IMR-90 (cell line): ENCODE measurements at regions not wholly inside any gene's neighbourhood (a gene's known extent, or its start where the extent isn't known, plus 50 kb on each side); places are given as distances from the start of the nearest gene placed in this dataset.

Experiments used
- ATAC-seq: fragments of 200-7000 bp; cut with Tn5 transposase; 2 replicates; pipeline ENCODE4 v1.9.1; 2020; ENCODE audit warnings: low read depth, mild to moderate bottlenecking, moderate library complexity
- BruUV-seq: library from RNA; stranded (reverse); fragments of 400-500 nt; replicated peaks from 2 replicates; lab custom pipeline; 2021; lab: Mats Ljungman, UMichigan
- CTCF ChIA-PET: fragments of 300-600 bp; formaldehyde crosslinking; extraction: SDS; loops from one replicate; lab custom pipeline; 2021; ENCODE audit warnings: antibody characterized with exemption; lab: Yijun Ruan, JAX
- POLR2A ChIA-PET: fragments of 300-600 bp; sonication (Branson Sonifier 250); formaldehyde crosslinking; loops from one replicate; lab custom pipeline; 2022; ENCODE audit warnings: antibody characterized with exemption; ENCODE audit not compliant: unreplicated experiment; lab: Charles Lee
- DNase-seq: peaks from one replicate; pipeline ENCODE4 v3.0.0; 2013
- H2AFZ ChIP-seq: replicated peaks from 2 replicates; pipeline ENCODE3; 2013; ENCODE audit warnings: low read length, mild to moderate bottlenecking; ENCODE audit not compliant: poor library complexity
- H2AK5ac ChIP-seq: 2 replicates; pipeline ENCODE4 v1.6.1; 2013; ENCODE audit warnings: low read depth, low read length, inconsistent platforms
- H2AK9ac ChIP-seq: replicated peaks from 2 replicates; pipeline ENCODE3; 2013; ENCODE audit warnings: mild to moderate bottlenecking, low read depth, low read length, moderate library complexity; ENCODE audit not compliant: poor library complexity
- H2BK120ac ChIP-seq: 2 replicates; pipeline ENCODE4 v1.6.1; 2013; ENCODE audit warnings: low read depth, low read length, inconsistent platforms
- H2BK15ac ChIP-seq: 3 replicates; pipeline ENCODE4 v1.6.1; 2013; ENCODE audit warnings: low read depth, low read length, inconsistent platforms
- H2BK20ac ChIP-seq: 2 replicates; pipeline ENCODE4 v1.6.1; 2013; ENCODE audit warnings: low read depth, mild to moderate bottlenecking, inconsistent platforms, low read length, moderate library complexity
- H2BK5ac ChIP-seq: 2 replicates; pipeline ENCODE4 v1.6.1; 2013; ENCODE audit warnings: mild to moderate bottlenecking, low read depth, low read length, inconsistent platforms; ENCODE audit not compliant: poor library complexity, severe bottlenecking
- H3K14ac ChIP-seq: replicated peaks from 2 replicates; pipeline ENCODE4 v1.6.1; 2013; ENCODE audit warnings: low read depth, low read length, inconsistent platforms
- H3K18ac ChIP-seq: 2 replicates; pipeline ENCODE4 v1.6.1; 2013; ENCODE audit warnings: low read depth, low read length, control low read depth
- H3K23ac ChIP-seq: 2 replicates; pipeline ENCODE4 v1.6.1; 2013; ENCODE audit warnings: low read depth, low read length, inconsistent platforms
- H3K27ac ChIP-seq: 2 replicates; pipeline ENCODE4 v1.5.1; 2013; ENCODE audit warnings: mild to moderate bottlenecking, control low read depth, low read length; ENCODE audit not compliant: insufficient read depth
- H3K27me3 ChIP-seq: 2 replicates; pipeline ENCODE4 v1.6.1; 2013; ENCODE audit warnings: low read length; ENCODE audit not compliant: control insufficient read depth, insufficient read depth
- H3K36me3 ChIP-seq: 2 replicates; pipeline ENCODE4 v1.6.1; 2013; ENCODE audit warnings: low read length, mixed read lengths; ENCODE audit not compliant: control insufficient read depth, insufficient read depth
- H3K4ac ChIP-seq: 2 replicates; pipeline ENCODE4 v1.6.1; 2013; ENCODE audit warnings: low read depth, low read length, inconsistent platforms
- H3K4me1 ChIP-seq: 2 replicates; pipeline ENCODE4 v1.6.1; 2013; ENCODE audit warnings: low read length, mixed read lengths; ENCODE audit not compliant: control insufficient read depth, insufficient read depth
- H3K4me2 ChIP-seq: 2 replicates; pipeline ENCODE4 v1.6.1; 2013; ENCODE audit warnings: low read depth, mild to moderate bottlenecking, control low read depth, low read length, moderate library complexity
- H3K4me3 ChIP-seq: 2 replicates; pipeline ENCODE4 v1.5.1; 2013; ENCODE audit warnings: low read depth, mild to moderate bottlenecking, control low read depth, low read length, moderate library complexity; ENCODE audit not compliant: insufficient read depth
- H3K56ac ChIP-seq: 2 replicates; pipeline ENCODE4 v1.6.1; 2013; ENCODE audit warnings: low read length, inconsistent platforms; ENCODE audit not compliant: insufficient read depth; ENCODE audit errors: extremely low read depth
- H3K79me1 ChIP-seq, 2 experiments: 2 replicates each; pipeline ENCODE4 v1.6.1; 2013; ENCODE audit warnings: low read length in 2 of 2, inconsistent platforms in 1 of 2, low read depth in 1 of 2
- H3K9ac ChIP-seq: 2 replicates; pipeline ENCODE4 v1.6.1; 2013; ENCODE audit warnings: low read depth, low read length, control low read depth
- H3K9me1 ChIP-seq: 2 replicates; pipeline ENCODE4 v1.6.1; 2013; ENCODE audit warnings: low read length, inconsistent platforms; ENCODE audit not compliant: insufficient read depth
- H3K9me3 ChIP-seq: 2 replicates; pipeline ENCODE4 v1.6.1; 2013; ENCODE audit warnings: low read length; ENCODE audit not compliant: control insufficient read depth, insufficient read depth
- H4K20me1 ChIP-seq: 2 replicates; pipeline ENCODE4 v1.6.1; 2013; ENCODE audit warnings: low read length, inconsistent platforms; ENCODE audit not compliant: insufficient read depth
- H4K5ac ChIP-seq: 2 replicates; pipeline ENCODE4 v1.6.1; 2013; ENCODE audit warnings: mild to moderate bottlenecking, low read depth, low read length, control low read depth
- H4K8ac ChIP-seq, 2 experiments: 2 replicates each; pipeline ENCODE4 v1.6.1; 2013; ENCODE audit warnings: low read depth in 2 of 2, low read length in 2 of 2, control low read depth in 1 of 2, inconsistent platforms in 1 of 2
- H4K91ac ChIP-seq: 2 replicates; pipeline ENCODE4 v1.6.1; 2013; ENCODE audit warnings: low read depth, low read length, inconsistent platforms; ENCODE audit not compliant: insufficient read depth
- BHLHE40 ChIP-seq: fragments of 150-350 bp; IDR thresholded peaks from 2 replicates; pipeline ENCODE4 v1.6.1; 2016; ENCODE audit warnings: mild to moderate bottlenecking, low read depth, low read length
- CHD1 ChIP-seq: IDR thresholded peaks from 2 replicates; pipeline ENCODE4 v1.6.1; 2012; ENCODE audit warnings: low read depth, low read length, improper control_type of control experiment
- CTCF ChIP-seq: conservative IDR thresholded peaks from 2 replicates; pipeline ENCODE4 v1.5.1; 2012; ENCODE audit warnings: mild to moderate bottlenecking, low read depth, low read length, improper control_type of control experiment
- ELK1 ChIP-seq: fragments of 150-350 bp; IDR thresholded peaks from 2 replicates; pipeline ENCODE4 v1.6.1; 2016; ENCODE audit warnings: low read depth, mild to moderate bottlenecking, low read length, moderate library complexity, borderline replicate concordance
- FOS ChIP-seq: fragments of 150-350 bp; IDR thresholded peaks from 2 replicates; pipeline ENCODE4 v1.6.1; 2016; ENCODE audit warnings: low read depth, low read length
- MAFK ChIP-seq: IDR thresholded peaks from 2 replicates; pipeline ENCODE4 v1.6.1; 2012; ENCODE audit warnings: low read depth, low read length, improper control_type of control experiment
- MAZ ChIP-seq: IDR thresholded peaks from 2 replicates; pipeline ENCODE4 v1.6.1; 2012; ENCODE audit warnings: low read depth, mild to moderate bottlenecking, low read length, improper control_type of control experiment, moderate library complexity, borderline replicate concordance
- MXI1 ChIP-seq: IDR thresholded peaks from 2 replicates; pipeline ENCODE4 v1.6.1; 2012; ENCODE audit warnings: low read depth, mild to moderate bottlenecking, low read length, moderate library complexity, borderline replicate concordance
- NFE2L2 ChIP-seq: fragments of 150-350 bp; IDR thresholded peaks from 2 replicates; pipeline ENCODE4 v1.6.1; 2016; ENCODE audit warnings: low read depth, mild to moderate bottlenecking, low read length
- POLR2A ChIP-seq: IDR thresholded peaks from 2 replicates; pipeline ENCODE4 v1.6.1; 2012; ENCODE audit warnings: mild to moderate bottlenecking, low read depth, low read length
- RAD21 ChIP-seq: IDR thresholded peaks from 2 replicates; pipeline ENCODE4 v1.6.1; 2012; ENCODE audit warnings: low read length, improper control_type of control experiment
- RFX5 ChIP-seq: IDR thresholded peaks from 2 replicates; pipeline ENCODE4 v1.8.0; 2012; ENCODE audit warnings: low read depth, mild to moderate bottlenecking, low read length, moderate library complexity
- SMC3 ChIP-seq: fragments of 150-350 bp; IDR thresholded peaks from 2 replicates; pipeline ENCODE4 v1.6.1; 2016; ENCODE audit warnings: low read depth, mild to moderate bottlenecking, antibody characterized with exemption, low read length, moderate library complexity
- USF2 ChIP-seq: fragments of 150-350 bp; IDR thresholded peaks from 2 replicates; pipeline ENCODE4 v1.6.1; 2017; ENCODE audit warnings: mild to moderate bottlenecking, antibody characterized with exemption, low read length, low read depth
- WGBS, 2 experiments: methylation state at CpG; one replicate each; pipeline versions ENCODE4 v1.1.5 to v1.1.7; 2013; ENCODE audit warnings: missing lambda C conversion rate in 2 of 2; ENCODE audit not compliant: insufficient read length in 1 of 2; ENCODE audit errors: extremely low coverage in 2 of 2; 5-methylcytosine and 5-hydroxymethylcytosine counted together
- dilution Hi-C: fragments of 300-500 bp; cut with HindIII; formaldehyde crosslinking; loops from one replicate; pipeline ENCODE4 v1.14.3; 2018; ENCODE audit warnings: low sequenced_read_pairs; ENCODE audit not compliant: unreplicated experiment
- in situ Hi-C: fragments of 300-500 bp; cut with MboI; formaldehyde crosslinking; loops from 3 replicates; pipeline ENCODE4 v1.14.3; 2019; ENCODE audit warnings: low sequenced_read_pairs, inconsistent platforms, mixed read lengths
- intact Hi-C: fragments of 100-400 bp; cut with micrococcal nuclease; formaldehyde crosslinking; loops from 2 replicates; pipeline ENCODE4 v1.10.0; 2022

GRCh38 chr6:170178561-170179477, 112.1 kb downstream of the DLL1 start:
- Histone ChIP-seq H3K36me3 (no peaks in the 10 kb centered on the region), H3K4me3 (no peak overlapping the region), H2BK15ac (no peak overlapping the region), H4K5ac (no peak overlapping the region), H4K20me1 (no peaks in the 10 kb centered on the region), H3K4me1 (peaks cover 2% of the 10 kb centered on the region; the same call in 1 of the 2 replicates), H3K18ac (no peak overlapping the region; the same call in 1 of the 2 replicates), H4K91ac (no peak overlapping the region), H3K56ac (no peak overlapping the region), H3K9ac (no peak overlapping the region), H3K4ac (no peak overlapping the region), H3K9me3 (peaks cover 30% of the 10 kb centered on the region), H2AK5ac (no peak overlapping the region), H3K27ac (no peak overlapping the region), H3K23ac (no peak overlapping the region), H2AK9ac (no peak overlapping the region), H2BK20ac (no peak overlapping the region), H4K8ac (no peak overlapping the region), H2BK5ac (no peak overlapping the region), H3K9me1 (no peaks in the 10 kb centered on the region), H2BK120ac (no peak overlapping the region), H3K14ac (no peak overlapping the region), H3K79me1 (no peaks in the 10 kb centered on the region), H3K27me3 (no peaks in the 10 kb centered on the region), H3K4me2 (no peak overlapping the region), H2AFZ (no peak overlapping the region)
- dilution Hi-C loops (no loop called here), in situ Hi-C loops (no loop called here), intact Hi-C loops (no loop called here)
- ATAC-seq (peak; percentile 49), DNase-seq (peak; percentile 21)
- no TSS peak for BruUV-seq
- ChIA-PET POLR2A (no interaction called here), CTCF (no interaction called here)
- TF ChIP-seq CHD1 (no peak), MAFK (no peak), SMC3 (no peak), NFE2L2 (no peak), FOS (no peak), POLR2A (no peak), ELK1 (no peak), MAZ (no peak), RFX5 (no peak), MXI1 (no peak), USF2 (no peak), CTCF (no peak), RAD21 (no peak), BHLHE40 (no peak)
- 69% methylated on average over 14 of the region's 30 CpGs; no CpG with 5 or more reads in 1 of the 2 experiments for WGBS, 2 experiments
